Dendritic cell treated with granulocyte-macrophage colony-stimulating factor and Interleukin-4, amounts not matched to agents 40 ng/mL and 50 ng/mL, for 4 days (primary cell): ENCODE measurements at regions not wholly inside any gene's neighbourhood (a gene's known extent, or its start where the extent isn't known, plus 50 kb on each side); places are given as distances from the start of the nearest gene placed in this dataset.

ENCODE experiments used
- H3K27ac Mint-ChIP-seq: one replicate; pipeline ENCODE4 v1.8.0; 2022; ENCODE audit warnings: mild to moderate bottlenecking, mixed read lengths
- H3K27me3 Mint-ChIP-seq: one replicate; pipeline ENCODE4 v1.8.0; 2022; ENCODE audit warnings: mild to moderate bottlenecking, mixed read lengths
- H3K36me3 Mint-ChIP-seq: one replicate; pipeline ENCODE4 v1.8.0; 2022; ENCODE audit warnings: low read depth, mixed read lengths
- H3K4me1 Mint-ChIP-seq: one replicate; pipeline ENCODE4 v1.8.0; 2022; ENCODE audit warnings: low read depth, mixed read lengths
- H3K4me3 Mint-ChIP-seq: one replicate; pipeline ENCODE4 v1.8.0; 2022; ENCODE audit warnings: mild to moderate bottlenecking, moderate library complexity, mixed read lengths
- H3K9me3 Mint-ChIP-seq: one replicate; pipeline ENCODE4 v1.8.0; 2022; ENCODE audit warnings: mixed read lengths
- intact Hi-C: fragments of 100-400 bp; cut with micrococcal nuclease; formaldehyde crosslinking; loops from one replicate; pipeline ENCODE4 v1.15.0; 2022

GRCh38 chr16:13291591-13292333, 390.4 kb downstream of the SHISA9 start:
- Mint-ChIP-seq H3K27ac (no peak overlapping the region), H3K9me3 (peaks cover 17% of the 10 kb centered on the region), H3K4me3 (no peak overlapping the region), H3K36me3 (no peaks in the 10 kb centered on the region), H3K4me1 (no peaks in the 10 kb centered on the region), H3K27me3 (no peaks in the 10 kb centered on the region)
- intact Hi-C loops, result no loop called here

- Mint-ChIP-seq H3K36me3 (no peaks in the 10 kb centered on the region), H3K9me3 (no peaks in the 10 kb centered on the region), H3K27ac (no peak overlapping the region), H3K4me3 (no peak overlapping the region), H3K27me3 (no peaks in the 10 kb centered on the region), H3K4me1 (no peaks in the 10 kb centered on the region)
- intact Hi-C loops, result no loop called here
These were observed 394.8 kb downstream of the SHISA9 start for GRCh38 chr16:13296206-13296605.

DNA sequence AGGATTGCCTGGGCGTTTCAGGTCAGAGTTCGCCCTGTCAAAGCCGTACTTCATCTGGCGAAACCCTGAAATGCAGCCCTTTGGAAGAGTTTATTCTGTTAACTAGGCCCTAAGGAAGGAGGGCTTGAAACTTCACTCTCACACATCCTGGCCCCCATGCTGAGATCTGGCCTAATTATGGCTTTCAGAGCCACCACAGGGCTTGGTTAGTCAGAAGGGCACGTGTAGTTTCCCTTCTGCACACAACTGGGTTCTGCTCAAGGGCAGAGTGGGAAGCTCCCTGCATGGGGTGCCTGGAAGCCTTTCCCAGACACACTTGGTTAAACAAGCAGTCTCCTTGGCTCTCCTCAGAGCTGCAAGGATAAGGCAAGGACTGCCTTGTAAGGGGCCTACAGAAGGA, 397.3 kb downstream of the SHISA9 start:
- intact Hi-C loops, result no loop called here
- no peaks in the 10 kb centered on the region for H3K4me1 Mint-ChIP-seq
- no peaks in the 10 kb centered on the region for H3K27me3 Mint-ChIP-seq
- H3K27ac Mint-ChIP-seq, result no peak overlapping the region
- no peaks in the 10 kb centered on the region for H3K36me3 Mint-ChIP-seq
- H3K9me3 Mint-ChIP-seq, result no peaks in the 10 kb centered on the region
- no peak overlapping the region for H3K4me3 Mint-ChIP-seq

DNA sequence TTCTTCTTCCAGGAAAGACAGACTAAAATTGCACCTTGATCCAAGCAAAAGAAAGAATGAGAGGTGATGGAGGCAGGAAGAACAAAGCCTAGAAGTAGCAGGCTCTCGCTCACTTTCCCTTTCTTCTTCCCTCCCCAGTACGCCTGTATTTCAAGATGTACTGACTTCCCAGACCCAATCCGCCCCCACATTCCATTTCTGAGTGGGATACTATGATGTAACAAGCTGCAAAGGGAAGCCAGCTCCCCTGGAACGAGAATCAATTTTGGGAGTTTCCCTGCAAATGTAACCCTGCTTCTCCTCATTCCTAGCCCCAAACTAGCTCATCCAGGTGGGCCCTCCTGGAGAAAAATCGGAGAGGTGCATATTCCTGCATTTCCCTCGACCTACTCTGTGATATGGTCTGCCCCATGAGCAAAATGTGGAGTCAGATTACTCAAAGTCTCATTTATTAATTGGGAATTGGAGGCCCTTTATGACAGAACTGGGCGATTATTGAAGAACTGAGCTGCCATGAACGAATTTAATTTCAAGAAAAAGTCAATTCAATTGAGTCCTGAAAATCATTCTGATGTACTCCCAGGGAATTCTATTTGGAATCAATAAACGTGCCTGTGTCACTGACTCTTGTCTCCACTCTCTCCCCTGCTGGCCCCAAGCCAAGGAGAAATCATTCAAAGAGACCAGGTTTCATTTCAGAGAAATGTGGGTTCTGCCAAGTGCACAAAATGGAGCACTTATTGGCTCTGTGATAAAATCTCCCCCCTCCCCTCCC, 398.9 kb downstream of the SHISA9 start:
- no peaks in the 10 kb centered on the region for H3K36me3 Mint-ChIP-seq
- intact Hi-C loops, result no loop called here
- H3K27me3 Mint-ChIP-seq, result no peaks in the 10 kb centered on the region
- H3K27ac Mint-ChIP-seq, result no peak overlapping the region
- H3K9me3 Mint-ChIP-seq, result no peaks in the 10 kb centered on the region
- H3K4me3 Mint-ChIP-seq, result no peak overlapping the region
- H3K4me1 Mint-ChIP-seq, result no peaks in the 10 kb centered on the region

- no peak overlapping the region for H3K27ac Mint-ChIP-seq
- no peaks in the 10 kb centered on the region for H3K9me3 Mint-ChIP-seq
- no peaks in the 10 kb centered on the region for H3K4me1 Mint-ChIP-seq
- H3K4me3 Mint-ChIP-seq, result no peak overlapping the region
- H3K27me3 Mint-ChIP-seq, result no peaks in the 10 kb centered on the region
- no peaks in the 10 kb centered on the region for H3K36me3 Mint-ChIP-seq
- intact Hi-C loops, result no loop called here
These were observed 403.8 kb downstream of the SHISA9 start for GRCh38 chr16:13305019-13305755.

DNA sequence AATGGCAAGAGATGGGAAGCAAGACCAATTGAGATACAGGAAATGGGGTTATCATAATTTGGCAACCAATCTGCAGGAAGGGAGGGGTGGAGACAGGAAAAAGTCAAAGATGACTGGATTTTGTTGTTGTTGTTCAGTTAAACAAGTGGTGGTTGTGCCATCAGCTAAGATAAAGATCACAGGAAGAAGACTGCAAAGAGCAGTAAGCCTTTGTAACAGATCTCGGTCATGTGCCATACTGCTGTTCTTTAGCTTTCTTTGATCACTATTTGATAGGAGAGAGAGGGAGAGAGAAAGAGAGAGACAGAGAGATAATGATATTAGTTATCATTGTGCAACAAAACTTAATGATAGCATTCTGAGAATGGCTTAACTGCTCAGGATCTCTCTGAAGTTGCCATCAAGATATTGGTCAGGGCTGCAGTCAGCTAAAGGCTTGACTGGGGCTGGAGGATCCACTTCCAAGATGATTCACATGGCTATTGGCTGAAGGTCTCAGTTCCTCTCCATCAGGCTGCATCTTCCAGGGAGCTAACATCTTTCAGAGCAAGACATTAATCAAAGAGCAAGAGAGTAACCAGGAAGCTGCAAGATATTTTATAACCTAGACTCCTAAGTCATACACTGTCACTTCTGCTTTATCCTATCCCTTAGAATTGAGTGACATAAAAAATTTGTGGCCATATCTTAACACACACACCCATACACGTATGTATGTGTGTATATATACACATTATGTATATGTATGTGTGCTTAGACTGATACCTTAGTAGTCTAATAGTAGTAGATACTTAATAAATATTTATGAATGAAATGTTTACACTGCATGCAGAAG, 405.0 kb downstream of the SHISA9 start:
- H3K4me1 Mint-ChIP-seq, result no peaks in the 10 kb centered on the region
- intact Hi-C loops, result no loop called here
- no peak overlapping the region for H3K4me3 Mint-ChIP-seq
- no peaks in the 10 kb centered on the region for H3K27me3 Mint-ChIP-seq
- H3K27ac Mint-ChIP-seq, result no peak overlapping the region
- no peaks in the 10 kb centered on the region for H3K9me3 Mint-ChIP-seq
- no peaks in the 10 kb centered on the region for H3K36me3 Mint-ChIP-seq

DNA sequence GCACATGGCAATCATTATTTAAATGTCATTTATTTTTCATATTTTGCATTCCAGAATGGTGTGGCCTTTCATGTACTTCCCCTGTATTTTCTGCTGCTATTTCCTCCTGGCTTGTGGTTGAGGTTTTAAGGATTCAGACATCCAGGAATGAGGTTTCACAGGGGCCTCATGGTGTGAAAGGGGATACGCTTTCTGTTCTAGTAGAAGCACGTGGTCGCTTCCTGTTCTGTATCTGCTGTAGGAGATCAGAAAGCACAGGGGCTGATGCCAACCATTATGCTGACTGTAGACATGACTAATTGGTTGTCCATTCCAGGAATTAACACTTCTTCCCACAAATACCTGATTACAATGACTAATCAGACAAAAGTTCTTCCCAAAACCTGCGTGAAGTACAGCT, 405.9 kb downstream of the SHISA9 start:
- Mint-ChIP-seq H3K27me3 (no peaks in the 10 kb centered on the region), H3K4me3 (no peak overlapping the region), H3K27ac (no peak overlapping the region), H3K4me1 (no peaks in the 10 kb centered on the region), H3K36me3 (no peaks in the 10 kb centered on the region), H3K9me3 (no peaks in the 10 kb centered on the region)
- intact Hi-C loops, result no loop called here

DNA sequence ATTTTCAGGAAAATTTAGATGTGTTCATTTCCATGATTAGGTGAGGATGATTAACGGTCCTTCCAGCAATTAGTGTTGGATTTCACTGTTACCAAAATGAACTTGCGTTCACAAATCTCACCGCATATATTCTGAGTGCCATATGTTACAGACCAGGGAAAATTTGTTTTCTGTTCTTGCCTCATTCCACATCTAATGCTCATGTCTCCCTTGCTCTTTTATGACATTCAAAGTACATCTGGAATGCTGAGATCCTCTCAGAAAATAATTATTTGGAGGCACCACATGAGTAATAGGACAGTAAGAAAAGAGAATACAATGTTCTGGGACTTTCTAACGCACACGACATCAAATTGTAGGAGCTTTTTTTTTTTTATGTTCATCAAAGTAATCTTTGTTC, 406.5 kb downstream of the SHISA9 start:
- no peaks in the 10 kb centered on the region for H3K9me3 Mint-ChIP-seq

DNA sequence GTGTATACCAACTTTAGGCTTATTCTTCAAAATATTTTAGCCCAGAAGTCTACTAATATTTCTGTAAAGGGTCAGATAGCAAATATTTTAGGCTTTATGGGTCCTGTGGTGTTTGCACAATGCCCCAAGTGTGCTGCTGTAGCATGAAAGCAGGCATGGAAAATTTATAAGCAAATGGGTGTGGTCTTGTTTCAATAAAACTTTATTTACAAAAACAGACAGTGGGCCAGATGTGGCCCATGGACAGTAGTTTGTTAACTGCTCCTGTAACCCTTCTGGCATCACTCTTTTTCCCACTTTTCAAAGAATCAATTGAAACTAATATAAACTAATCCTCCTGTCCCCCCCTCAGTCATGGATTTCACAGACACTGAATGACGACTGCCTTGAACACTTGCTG, 410.7 kb downstream of the SHISA9 start:
- intact Hi-C loops, result no loop called here
- Mint-ChIP-seq H3K9me3 (no peaks in the 10 kb centered on the region), H3K4me1 (peaks cover 9% of the 10 kb centered on the region), H3K36me3 (no peaks in the 10 kb centered on the region), H3K27me3 (no peaks in the 10 kb centered on the region), H3K27ac (no peak overlapping the region), H3K4me3 (no peak overlapping the region)

More for the DNA sequence above, 406.5 kb downstream of the SHISA9 start:
- Mint-ChIP-seq H3K36me3 (no peaks in the 10 kb centered on the region), H3K27me3 (no peaks in the 10 kb centered on the region), H3K27ac (no peak overlapping the region), H3K4me1 (no peaks in the 10 kb centered on the region), H3K4me3 (no peak overlapping the region)
- intact Hi-C loops, result no loop called here

- Mint-ChIP-seq H3K4me3 (no peak overlapping the region), H3K9me3 (no peaks in the 10 kb centered on the region), H3K27me3 (no peaks in the 10 kb centered on the region), H3K36me3 (no peaks in the 10 kb centered on the region), H3K4me1 (peaks cover 9% of the 10 kb centered on the region), H3K27ac (no peak overlapping the region)
- intact Hi-C loops, result no loop called here
These were observed 412.0 kb downstream of the SHISA9 start for GRCh38 chr16:13313351-13313750.

DNA sequence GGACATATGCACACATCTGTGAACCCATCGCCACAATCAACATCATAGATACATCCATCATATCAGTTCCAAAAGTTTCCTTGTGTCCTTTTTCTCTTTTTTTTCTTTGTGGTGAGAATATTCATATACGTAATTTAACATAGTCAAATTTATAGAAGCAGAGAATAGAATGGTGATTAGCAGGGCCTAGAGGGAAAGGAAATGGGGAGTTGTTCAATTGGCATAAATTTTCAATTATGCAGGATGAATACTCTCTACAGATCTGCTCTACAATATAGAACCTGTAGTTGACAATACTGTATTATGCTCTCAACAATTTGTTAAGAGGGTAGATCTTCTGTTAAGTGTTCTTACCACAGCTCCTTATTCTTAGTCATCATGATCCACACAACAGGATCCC, 413.2 kb downstream of the SHISA9 start:
- intact Hi-C loops, result no loop called here
- Mint-ChIP-seq H3K27me3 (no peaks in the 10 kb centered on the region), H3K27ac (no peak overlapping the region), H3K4me3 (no peak overlapping the region), H3K9me3 (no peaks in the 10 kb centered on the region), H3K36me3 (no peaks in the 10 kb centered on the region), H3K4me1 (peaks cover 9% of the 10 kb centered on the region)

DNA sequence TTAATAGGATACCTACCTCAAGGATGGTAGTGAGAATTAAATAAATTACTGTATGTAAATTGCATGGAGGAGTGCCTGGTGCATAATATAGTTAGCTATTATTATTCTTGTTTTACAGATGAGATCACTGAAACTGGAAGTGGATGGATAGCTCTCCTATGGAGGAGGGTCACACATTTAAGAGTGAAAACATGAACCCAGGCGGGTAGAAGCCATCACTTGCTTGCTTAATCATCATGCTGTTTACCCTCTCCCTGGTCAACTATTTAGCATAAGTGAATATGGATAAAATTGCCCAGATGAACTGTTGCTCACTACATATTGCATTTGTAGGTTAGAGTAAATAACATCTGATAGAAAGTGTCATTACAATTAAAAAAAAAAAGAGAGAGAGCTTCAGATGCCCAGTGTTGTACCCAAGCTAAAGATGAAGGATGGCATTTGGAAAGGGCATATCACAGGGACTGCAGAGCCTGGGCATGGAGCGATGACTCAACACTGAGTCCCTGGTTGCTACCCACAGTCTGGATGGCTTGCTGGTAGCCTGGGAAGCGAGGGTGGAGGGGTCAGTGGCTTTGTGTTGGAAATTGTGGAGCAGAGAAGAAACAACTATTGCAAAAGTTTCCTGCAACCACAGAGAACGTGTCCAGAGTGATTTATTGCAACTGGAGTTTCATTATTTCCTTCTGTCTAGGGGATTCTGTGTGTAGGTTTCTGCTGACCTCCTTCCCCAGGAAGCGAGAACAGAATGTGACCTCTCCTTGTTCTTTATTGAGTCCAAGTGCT, 414.4 kb downstream of the SHISA9 start:
- H3K4me1 Mint-ChIP-seq, result peaks cover 9% of the 10 kb centered on the region
- no peaks in the 10 kb centered on the region for H3K9me3 Mint-ChIP-seq
- intact Hi-C loops, result no loop called here
- H3K4me3 Mint-ChIP-seq, result no peak overlapping the region
- H3K27ac Mint-ChIP-seq, result no peak overlapping the region
- H3K36me3 Mint-ChIP-seq, result no peaks in the 10 kb centered on the region
- H3K27me3 Mint-ChIP-seq, result no peaks in the 10 kb centered on the region

DNA sequence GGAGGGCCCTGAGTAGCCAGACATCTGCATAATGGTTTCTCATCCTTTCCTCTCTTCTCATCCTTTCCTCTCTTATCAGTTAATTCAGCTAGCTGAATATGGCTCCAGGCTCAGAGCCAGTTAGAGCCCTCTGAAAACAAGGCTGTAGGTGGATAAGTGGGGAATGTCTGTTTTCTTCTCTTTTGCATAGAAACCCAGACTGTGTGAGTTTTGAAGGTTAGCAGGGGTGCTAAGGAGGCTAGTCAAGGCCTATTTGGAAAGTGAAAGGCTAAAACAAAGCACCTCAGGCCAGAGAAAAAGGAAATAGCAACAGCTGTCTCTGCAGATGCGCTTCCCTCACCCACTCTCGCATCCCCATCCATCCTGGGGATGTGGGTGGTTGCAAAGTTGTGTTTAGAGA, 420.9 kb downstream of the SHISA9 start:
- H3K4me1 Mint-ChIP-seq, result peaks cover 4% of the 10 kb centered on the region
- no peaks in the 10 kb centered on the region for H3K27me3 Mint-ChIP-seq
- no peaks in the 10 kb centered on the region for H3K9me3 Mint-ChIP-seq
- H3K4me3 Mint-ChIP-seq, result no peak overlapping the region
- H3K27ac Mint-ChIP-seq, result no peak overlapping the region
- intact Hi-C loops, result no loop called here
- H3K36me3 Mint-ChIP-seq, result no peaks in the 10 kb centered on the region
